HG02623 (cell line): ENCODE measurements at regions not wholly inside any gene's neighbourhood (a gene's known extent, or its start where the extent isn't known, plus 50 kb on each side); places are given as distances from the start of the nearest gene placed in this dataset.

ENCODE experiments used
- ATAC-seq: cut with Tn5 transposase; IDR thresholded peaks from one replicate; pipeline ENCODE4 v1.9.1; 2021; ENCODE audit warnings: moderate library complexity; ENCODE audit not compliant: unreplicated experiment

DNA sequence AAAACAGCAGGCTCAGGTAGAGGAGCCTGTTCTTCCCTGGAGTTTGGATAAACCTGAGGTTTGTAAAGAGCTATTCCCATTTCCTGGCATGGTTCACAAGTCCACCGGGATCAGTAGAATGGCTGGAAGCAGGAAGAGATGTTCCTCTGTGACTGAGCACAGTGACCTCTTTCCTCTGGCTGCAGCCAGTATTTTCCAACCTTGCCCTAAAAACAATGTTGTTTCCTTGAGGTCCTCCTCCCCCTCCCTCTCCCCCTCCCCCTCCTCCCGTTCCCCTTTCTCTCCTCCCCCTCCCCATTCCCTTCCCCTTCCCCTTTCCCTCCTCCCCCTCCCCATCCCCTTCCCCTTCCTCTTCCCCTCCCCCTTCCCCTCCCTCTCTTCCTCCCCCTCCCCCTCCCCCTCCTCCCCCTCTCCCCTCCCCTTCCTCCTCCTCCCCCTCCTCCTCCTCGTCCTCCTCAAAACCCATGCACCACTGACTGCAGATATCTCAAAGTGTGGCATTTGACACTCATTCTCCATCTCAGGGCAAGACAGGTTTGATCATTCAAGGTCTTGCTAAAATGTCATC, 58.9 kb upstream of the MON1B start:
- ATAC-seq = no peak

DNA sequence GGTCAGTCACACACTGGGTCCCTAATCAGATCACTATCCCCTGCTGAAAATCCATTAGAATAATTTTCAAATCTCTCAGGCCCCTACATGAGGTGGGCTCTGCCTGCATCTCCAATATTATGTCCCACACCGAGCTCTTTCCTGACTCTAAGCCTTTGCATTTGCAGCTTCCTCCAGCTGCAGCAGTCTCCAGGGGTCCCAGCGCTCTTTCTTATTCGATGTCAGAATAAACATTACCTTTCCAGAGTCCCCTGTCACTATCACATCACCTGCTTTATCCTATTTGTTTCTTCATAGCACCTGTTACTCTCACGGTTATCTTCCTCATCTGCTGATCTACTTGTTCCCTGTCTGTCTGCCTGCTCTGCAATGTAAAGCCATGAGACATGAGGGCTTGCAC, 57.3 kb upstream of the MON1B start:
- no peak for ATAC-seq

DNA sequence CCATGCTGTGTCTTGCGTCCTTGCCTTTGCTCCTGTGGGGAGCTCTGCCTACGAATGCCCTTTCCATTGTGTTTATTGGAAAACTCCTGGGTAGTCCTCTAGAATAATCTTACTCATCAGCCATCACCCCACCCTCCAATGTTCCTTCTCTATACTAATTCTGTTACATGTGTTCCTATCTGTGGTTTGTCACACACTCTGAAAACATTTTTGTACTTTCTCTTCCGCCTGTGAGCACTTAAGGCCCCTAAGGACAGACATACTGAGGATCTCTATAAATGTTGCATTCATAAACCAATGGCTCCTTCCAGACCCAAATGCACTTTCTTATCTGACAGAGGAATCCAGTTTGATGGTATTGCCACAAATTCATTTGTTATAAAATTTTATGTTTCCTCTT, 53.9 kb upstream of the MON1B start:
- no peak for ATAC-seq
